Urinary bladder (tissue), 3 donors: ENCODE measurements at regions not wholly inside any gene's neighbourhood (a gene's known extent, or its start where the extent isn't known, plus 50 kb on each side); places are given as distances from the start of the nearest gene placed in this dataset.
"Not testable (repeated sequence)": the region's sequence is repeated elsewhere in the genome, so short reads cannot be mapped to it uniquely, and the experiment has no call there.

ENCODE experiments used
- DNase-seq: peaks from one replicate; pipeline ENCODE4 v3.0.0-alpha.2; 2015; ENCODE audit errors: extremely low spot score
- H3K27ac ChIP-seq: one replicate; pipeline ENCODE4 v1.5.1; 2013; ENCODE audit warnings: low read depth, mild to moderate bottlenecking, moderate library complexity
- H3K36me3 ChIP-seq: one replicate; pipeline ENCODE4 v1.6.1; 2013; ENCODE audit warnings: mild to moderate bottlenecking, moderate library complexity; ENCODE audit not compliant: insufficient read depth
- H3K4me1 ChIP-seq: one replicate; pipeline ENCODE4 v1.6.1; 2013; ENCODE audit warnings: mild to moderate bottlenecking, moderate library complexity; ENCODE audit not compliant: insufficient read depth
- H3K4me3 ChIP-seq: one replicate; pipeline ENCODE4 v1.5.1; 2013; ENCODE audit warnings: low read depth, low read length
- WGBS: extraction: QIAGEN DNeasy Blood & Tissue Kit; methylation state at CpG from one replicate; pipeline ENCODE4 v1.1.7; 2013; 5-methylcytosine and 5-hydroxymethylcytosine counted together
- donor health status: healthy with polysubstance abuse.
- donor health status: healthy.

GRCh38 chr12:30578426-30578825 lies 117.2 kb downstream of the IPO8 start:
- H3K27ac ChIP-seq: no peak overlapping the region
- H3K4me1 ChIP-seq: no peaks in the 10 kb centered on the region
- WGBS: 84% methylated on average over 5 of the region's 5 CpGs
- H3K4me3 ChIP-seq: no peak overlapping the region
- no peak for DNase-seq
- no peaks in the 10 kb centered on the region for H3K36me3 ChIP-seq

DNA sequence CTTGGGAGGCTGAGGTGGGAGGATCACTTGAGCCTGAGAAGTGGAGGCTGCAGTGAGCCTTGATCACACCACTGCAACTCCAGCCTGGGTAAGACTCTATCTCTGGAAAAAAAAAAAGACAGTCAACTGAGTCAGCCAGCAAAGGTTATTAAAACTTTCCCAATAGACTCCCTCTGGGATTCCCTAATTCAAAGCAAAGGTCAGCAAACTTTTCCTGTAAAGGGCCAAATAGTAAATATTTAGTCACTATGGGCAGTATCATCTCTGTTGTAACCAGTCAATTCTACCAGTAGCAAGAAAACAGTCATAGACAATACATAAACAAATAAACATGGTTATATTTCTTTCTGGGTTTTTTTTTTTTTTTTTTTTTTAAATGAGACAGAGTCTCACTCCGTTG lies 122.5 kb downstream of the IPO8 start:
- Histone ChIP-seq H3K27ac (no peak overlapping the region), H3K36me3 (no peaks in the 10 kb centered on the region), H3K4me3 (no peak overlapping the region), H3K4me1 (no peaks in the 10 kb centered on the region)
- WGBS: 87% methylated on average over 1 of the region's 1 CpG
- no peak for DNase-seq

GRCh38 chr12:30570211-30570890 lies 125.3 kb downstream of the IPO8 start:
- no peak for DNase-seq

DNA sequence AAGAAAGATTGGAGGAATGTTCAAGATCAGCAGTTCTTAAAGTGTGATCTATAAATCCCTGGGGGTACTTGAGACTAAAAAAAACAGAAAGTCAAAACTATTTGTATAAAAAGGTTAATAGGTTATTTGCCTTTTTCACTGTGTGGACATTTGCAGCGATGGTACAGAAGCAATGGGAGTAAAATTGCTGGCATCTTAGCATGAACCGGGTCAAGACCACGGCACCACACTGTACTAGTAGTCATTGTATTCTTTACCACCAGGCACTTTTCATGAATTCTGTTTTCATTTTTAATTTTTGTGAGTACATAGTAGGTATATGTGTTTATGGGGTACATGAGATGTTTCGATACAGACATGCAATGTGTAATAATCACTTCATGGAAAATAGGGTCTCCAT lies 126.2 kb downstream of the IPO8 start:
- WGBS: 67% methylated on average over 4 of the region's 4 CpGs
- Histone ChIP-seq H3K4me1 (no peaks in the 10 kb centered on the region), H3K27ac (no peak overlapping the region), H3K36me3 (no peaks in the 10 kb centered on the region), H3K4me3 (no peak overlapping the region)
- DNase-seq: no peak

More at GRCh38 chr12:30570211-30570890, 125.3 kb downstream of the IPO8 start:
- H3K27ac ChIP-seq: no peak overlapping the region
- 40% methylated on average over 5 of the region's 5 CpGs for WGBS
- no peak overlapping the region for H3K4me3 ChIP-seq
- H3K4me1 ChIP-seq: no peaks in the 10 kb centered on the region
- no peaks in the 10 kb centered on the region for H3K36me3 ChIP-seq

DNA sequence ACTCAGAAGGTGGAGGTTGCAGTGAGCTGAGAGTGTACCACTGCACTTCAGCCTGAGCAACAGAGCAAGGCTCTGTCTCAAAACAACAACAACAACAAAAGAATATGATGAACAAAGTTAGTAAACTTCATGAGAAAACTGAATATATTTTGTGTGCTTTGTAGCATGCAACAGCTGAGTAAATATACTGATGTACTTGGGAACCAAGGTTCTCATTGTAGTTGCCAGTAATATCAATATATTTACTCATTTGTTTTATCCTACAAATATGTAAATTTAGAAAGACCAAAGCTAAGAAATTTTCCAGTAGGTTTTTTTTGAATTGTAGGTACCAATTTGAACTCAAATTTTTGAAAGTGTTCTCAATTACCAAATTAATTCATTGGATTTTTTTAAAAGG lies 127.2 kb downstream of the IPO8 start:
- no peak overlapping the region for H3K27ac ChIP-seq
- no peak for DNase-seq
- H3K4me3 ChIP-seq: no peak overlapping the region
- H3K36me3 ChIP-seq: no peaks in the 10 kb centered on the region
- no peaks in the 10 kb centered on the region for H3K4me1 ChIP-seq

DNA sequence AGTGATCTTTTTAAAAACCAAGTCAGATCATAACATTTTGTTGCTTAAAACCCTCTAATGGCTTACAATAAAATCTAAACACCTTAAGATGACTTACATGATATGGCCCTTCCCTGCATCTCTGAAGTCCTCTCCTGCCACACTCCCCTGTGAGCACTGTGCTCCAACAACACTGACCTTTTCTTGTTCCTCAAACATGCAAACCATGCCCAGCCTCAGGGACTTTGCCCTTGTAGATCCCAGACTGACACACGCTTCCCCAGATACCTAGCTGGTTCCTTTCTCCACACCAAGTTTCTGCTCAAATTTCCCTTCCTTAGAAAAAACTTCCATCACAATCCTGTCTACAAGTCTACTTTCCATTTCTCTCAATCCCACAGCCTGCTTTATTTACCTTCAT lies 128.6 kb downstream of the IPO8 start:
- Histone ChIP-seq H3K4me3 (no peak overlapping the region), H3K27ac (no peak overlapping the region), H3K36me3 (no peaks in the 10 kb centered on the region), H3K4me1 (no peaks in the 10 kb centered on the region)
- DNase-seq: no peak
- WGBS: 98% methylated on average over 1 of the region's 1 CpG

- Histone ChIP-seq H3K4me3 (no peak overlapping the region), H3K4me1 (no peaks in the 10 kb centered on the region), H3K36me3 (no peaks in the 10 kb centered on the region), H3K27ac (no peak overlapping the region)
- WGBS: 66% methylated on average over 2 of the region's 2 CpGs
- DNase-seq: no peak
Measured at GRCh38 chr12:30564394-30564793, 131.3 kb downstream of the IPO8 start.

- no peak for DNase-seq
- WGBS: 25% methylated on average over 1 of the region's 1 CpG
- no peaks in the 10 kb centered on the region for H3K36me3 ChIP-seq
- no peak overlapping the region for H3K4me3 ChIP-seq
- H3K27ac ChIP-seq: no peak overlapping the region
- no peaks in the 10 kb centered on the region for H3K4me1 ChIP-seq
Measured at GRCh38 chr12:30548203-30548602, 147.5 kb downstream of the IPO8 start.

GRCh38 chr12:30546121-30546520 lies 149.5 kb downstream of the IPO8 start:
- Histone ChIP-seq H3K4me3 (no peak overlapping the region), H3K4me1 (no peaks in the 10 kb centered on the region), H3K36me3 (no peaks in the 10 kb centered on the region), H3K27ac (no peak overlapping the region)
- DNase-seq: no peak
- WGBS: 93% methylated on average over 4 of the region's 4 CpGs

DNA sequence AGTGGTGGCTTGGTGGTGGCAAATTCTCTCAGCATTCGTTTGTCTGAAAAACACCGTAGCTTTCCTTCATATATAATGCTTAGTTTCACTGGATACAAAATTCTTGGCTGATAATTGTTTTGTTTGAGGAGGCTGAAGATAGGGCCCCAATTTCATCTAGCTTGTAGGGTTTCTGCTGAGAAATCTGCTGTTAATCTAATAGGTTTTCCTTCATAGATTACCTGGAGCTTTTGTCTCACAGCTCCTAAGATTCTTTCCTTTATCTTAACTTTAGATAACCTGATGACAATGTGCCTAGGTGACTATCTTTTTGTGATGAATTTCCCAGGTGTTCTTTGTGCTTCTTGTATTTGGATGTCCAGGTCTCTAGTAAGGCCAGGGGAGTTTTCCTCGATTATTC lies 151.0 kb downstream of the IPO8 start:
- WGBS: 89% methylated on average over 3 of the region's 3 CpGs
- H3K4me3 ChIP-seq: not testable (repeated sequence)

DNA sequence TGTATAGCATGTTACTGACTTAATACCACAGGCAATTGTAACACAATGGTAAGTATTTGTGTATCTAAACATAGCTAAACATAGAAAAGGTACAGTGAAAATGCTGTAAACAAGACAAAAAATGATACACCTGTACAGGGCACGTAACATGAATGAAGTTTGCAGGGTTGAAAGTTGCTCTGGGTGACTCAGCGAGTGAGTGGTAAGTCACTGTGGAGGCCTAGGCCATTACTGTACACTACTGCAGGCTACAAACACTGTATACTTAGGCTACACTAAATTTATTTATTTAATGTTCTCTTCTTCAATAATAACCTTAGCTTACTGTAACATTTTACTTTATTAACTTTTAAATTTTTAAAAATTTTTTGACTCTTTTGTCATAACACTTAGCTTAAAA lies 158.4 kb downstream of the IPO8 start:
- DNase-seq: no peak
- H3K27ac ChIP-seq: no peak overlapping the region
- no peak overlapping the region for H3K4me3 ChIP-seq
- WGBS: 91% methylated on average over 2 of the region's 2 CpGs
- H3K36me3 ChIP-seq: no peaks in the 10 kb centered on the region
- peaks cover 2% of the 10 kb centered on the region for H3K4me1 ChIP-seq

More for the DNA sequence above, 151.0 kb downstream of the IPO8 start:
- H3K4me1 ChIP-seq, H3K27ac ChIP-seq, DNase-seq, H3K36me3 ChIP-seq: not testable (repeated sequence)

GRCh38 chr12:30533558-30534265 lies 162.0 kb downstream of the IPO8 start:
- DNase-seq: no peak
- H3K36me3 ChIP-seq: no peaks in the 10 kb centered on the region
- 52% methylated on average over 5 of the region's 5 CpGs for WGBS
- no peak overlapping the region for H3K27ac ChIP-seq
- H3K4me3 ChIP-seq: no peak overlapping the region
- peaks cover 2% of the 10 kb centered on the region for H3K4me1 ChIP-seq

DNA sequence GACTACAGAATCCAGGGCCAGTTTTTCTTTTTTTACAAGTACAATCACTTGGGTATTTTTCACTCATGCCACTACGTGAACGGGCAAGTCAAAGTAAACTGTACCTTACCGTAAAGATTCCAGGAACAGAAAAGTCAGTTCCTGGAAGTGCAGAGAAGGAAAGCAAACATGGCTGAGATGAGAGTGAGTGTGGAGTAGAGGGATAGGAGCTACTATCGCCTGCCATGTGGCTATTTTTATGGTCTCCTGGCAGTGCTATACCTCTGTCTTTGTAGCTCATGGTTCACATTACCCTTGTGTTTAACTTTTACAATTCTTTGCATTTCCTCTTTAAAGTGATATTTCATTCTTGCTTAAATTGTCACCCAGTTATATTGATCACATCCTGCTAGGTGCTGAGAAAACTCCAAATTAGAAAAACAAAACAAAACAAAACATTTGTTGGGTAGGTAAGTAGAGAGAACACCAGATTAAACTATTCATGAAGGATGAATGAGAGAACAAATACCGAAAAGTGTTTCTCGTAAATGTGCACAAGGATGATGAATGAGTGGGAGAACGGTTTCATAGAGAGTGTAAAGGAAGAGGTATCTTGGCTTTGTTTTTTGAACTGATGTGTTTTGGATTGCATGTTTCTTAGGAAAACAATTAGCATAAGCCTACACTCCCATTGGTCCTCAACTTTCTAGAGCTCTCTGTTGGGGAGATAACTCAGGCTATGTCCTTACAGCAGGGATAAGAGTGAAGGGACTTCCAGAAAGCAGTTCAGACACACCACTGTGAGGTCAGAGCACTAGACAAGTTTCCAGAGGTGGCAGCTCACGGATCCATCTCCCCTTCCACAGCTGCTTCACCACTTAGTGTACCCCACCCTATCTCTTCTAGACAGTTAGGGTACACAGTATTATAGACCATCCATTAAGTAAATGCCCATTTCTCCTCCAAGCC lies 163.7 kb downstream of the IPO8 start:
- DNase-seq: no peak
- Histone ChIP-seq H3K27ac (no peak overlapping the region), H3K36me3 (no peaks in the 10 kb centered on the region), H3K4me1 (peaks cover 2% of the 10 kb centered on the region), H3K4me3 (no peak overlapping the region)
- 71% methylated on average over 8 of the region's 8 CpGs for WGBS
